ENCODE measurements at regions not wholly inside any gene's neighbourhood (a gene's known extent, or its start where the extent isn't known, plus 50 kb on each side); places are given as distances from the start of the nearest gene placed in this dataset.

DNA sequence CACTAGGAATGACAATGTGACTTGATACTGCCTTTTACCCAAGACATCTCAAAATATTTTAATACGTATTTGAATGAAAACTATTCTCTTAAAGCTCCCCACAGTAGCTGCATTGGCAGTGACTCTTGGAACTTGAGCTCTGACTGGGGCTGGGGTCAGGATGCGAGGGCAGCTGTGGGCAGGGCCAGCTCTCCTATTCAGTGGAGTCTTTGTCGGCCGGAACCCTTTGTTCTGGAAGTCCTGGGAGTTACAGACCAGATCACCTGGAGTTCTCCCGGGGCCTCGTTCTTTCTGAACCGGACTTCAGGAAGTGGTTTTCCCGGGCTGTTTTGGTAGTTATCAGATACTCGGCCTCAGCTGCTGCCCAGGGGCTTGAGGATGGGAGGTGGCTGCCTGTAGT lies 84.9 kb downstream of the NPIPB11 start (continued):
- TF ChIP-seq SP2 (CRISPR knock-in tag; IDR thresholded peaks at IDR 0.05) (no peak), ZSCAN12 (CRISPR knock-in tag; IDR thresholded peaks at IDR 0.05) (no peak), EED (CRISPR knock-in tag; IDR thresholded peaks at IDR 0.05) (no peak), BHLHE40 (IDR thresholded peaks at IDR 0.05; ENCODE audit: low read length) (no peak), KDM4B (CRISPR knock-in tag; IDR thresholded peaks at IDR 0.05) (no peak), ZNF775 (CRISPR knock-in tag; IDR thresholded peaks at IDR 0.05; ENCODE audit: borderline replicate concordance) (no peak), ZNF160 (CRISPR knock-in tag; IDR thresholded peaks at IDR 0.05) (no peak), KMT2A (CRISPR knock-in tag; IDR thresholded peaks at IDR 0.05) (no peak), SIN3B (IDR thresholded peaks at IDR 0.05; ENCODE audit: low read length) (no peak), U2AF1 (optimal IDR thresholded peaks at IDR 0.05; ENCODE audit: low read depth, low read length) (no peak), MBD4 (IDR thresholded peaks at IDR 0.05; ENCODE audit: borderline replicate concordance, low read length) (no peak), DR1 (CRISPR knock-in tag; IDR thresholded peaks at IDR 0.05) (no peak), PCBP1 (IDR thresholded peaks at IDR 0.05; ENCODE audit: borderline replicate concordance, low read depth, low read length) (no peak), ETV5 (CRISPR knock-in tag; IDR thresholded peaks at IDR 0.05; ENCODE audit: borderline replicate concordance) (peak; percentile 81; the same call in 1 of the 2 replicates), ATF7-NPFF (CRISPR knock-in tag; IDR thresholded peaks at IDR 0.05; ENCODE audit: low read depth) (no peak), MAFF (IDR thresholded peaks at IDR 0.05; ENCODE audit: low read depth, low read length) (no peak), STAT5B (CRISPR knock-in tag; IDR thresholded peaks at IDR 0.05) (no peak), HNRNPK (IDR thresholded peaks at IDR 0.05; ENCODE audit: low read depth, low read length, poor library complexity, severe bottlenecking) (no peak)
- TF ChIP-seq, protein P1, sequence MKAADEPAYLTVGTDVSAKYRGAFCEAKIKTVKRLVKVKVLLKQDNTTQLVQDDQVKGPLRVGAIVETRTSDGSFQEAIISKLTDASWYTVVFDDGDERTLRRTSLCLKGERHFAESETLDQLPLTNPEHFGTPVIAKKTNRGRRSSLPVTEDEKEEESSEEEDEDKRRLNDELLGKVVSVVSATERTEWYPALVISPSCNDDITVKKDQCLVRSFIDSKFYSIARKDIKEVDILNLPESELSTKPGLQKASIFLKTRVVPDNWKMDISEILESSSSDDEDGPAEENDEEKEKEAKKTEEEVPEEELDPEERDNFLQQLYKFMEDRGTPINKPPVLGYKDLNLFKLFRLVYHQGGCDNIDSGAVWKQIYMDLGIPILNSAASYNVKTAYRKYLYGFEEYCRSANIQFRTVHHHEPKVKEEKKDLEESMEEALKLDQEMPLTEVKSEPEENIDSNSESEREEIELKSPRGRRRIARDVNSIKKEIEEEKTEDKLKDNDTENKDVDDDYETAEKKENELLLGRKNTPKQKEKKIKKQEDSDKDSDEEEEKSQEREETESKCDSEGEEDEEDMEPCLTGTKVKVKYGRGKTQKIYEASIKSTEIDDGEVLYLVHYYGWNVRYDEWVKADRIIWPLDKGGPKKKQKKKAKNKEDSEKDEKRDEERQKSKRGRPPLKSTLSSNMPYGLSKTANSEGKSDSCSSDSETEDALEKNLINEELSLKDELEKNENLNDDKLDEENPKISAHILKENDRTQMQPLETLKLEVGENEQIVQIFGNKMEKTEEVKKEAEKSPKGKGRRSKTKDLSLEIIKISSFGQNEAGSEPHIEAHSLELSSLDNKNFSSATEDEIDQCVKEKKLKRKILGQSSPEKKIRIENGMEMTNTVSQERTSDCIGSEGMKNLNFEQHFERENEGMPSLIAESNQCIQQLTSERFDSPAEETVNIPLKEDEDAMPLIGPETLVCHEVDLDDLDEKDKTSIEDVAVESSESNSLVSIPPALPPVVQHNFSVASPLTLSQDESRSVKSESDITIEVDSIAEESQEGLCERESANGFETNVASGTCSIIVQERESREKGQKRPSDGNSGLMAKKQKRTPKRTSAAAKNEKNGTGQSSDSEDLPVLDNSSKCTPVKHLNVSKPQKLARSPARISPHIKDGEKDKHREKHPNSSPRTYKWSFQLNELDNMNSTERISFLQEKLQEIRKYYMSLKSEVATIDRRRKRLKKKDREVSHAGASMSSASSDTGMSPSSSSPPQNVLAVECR (CRISPR knock-in tag; IDR thresholded peaks at IDR 0.05; ENCODE audit: borderline replicate concordance), result no peak; the same call in 1 of the 2 replicates
- TF ChIP-seq, protein P2, sequence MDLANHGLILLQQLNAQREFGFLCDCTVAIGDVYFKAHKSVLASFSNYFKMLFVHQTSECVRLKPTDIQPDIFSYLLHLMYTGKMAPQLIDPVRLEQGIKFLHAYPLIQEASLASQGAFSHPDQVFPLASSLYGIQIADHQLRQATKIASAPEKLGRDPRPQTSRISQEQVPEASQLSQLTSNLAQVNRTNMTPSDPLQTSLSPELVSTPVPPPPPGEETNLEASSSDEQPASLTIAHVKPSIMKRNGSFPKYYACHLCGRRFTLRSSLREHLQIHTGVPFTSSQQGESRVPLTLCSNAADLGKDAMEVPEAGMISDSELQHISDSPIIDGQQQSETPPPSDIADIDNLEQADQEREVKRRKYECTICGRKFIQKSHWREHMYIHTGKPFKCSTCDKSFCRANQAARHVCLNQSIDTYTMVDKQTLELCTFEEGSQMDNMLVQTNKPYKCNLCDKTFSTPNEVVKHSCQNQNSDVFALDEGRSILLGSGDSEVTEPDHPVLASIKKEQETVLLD (CRISPR knock-in tag; IDR thresholded peaks at IDR 0.05; ENCODE audit: low read depth), result no peak
- TF ChIP-seq, protein P3, sequence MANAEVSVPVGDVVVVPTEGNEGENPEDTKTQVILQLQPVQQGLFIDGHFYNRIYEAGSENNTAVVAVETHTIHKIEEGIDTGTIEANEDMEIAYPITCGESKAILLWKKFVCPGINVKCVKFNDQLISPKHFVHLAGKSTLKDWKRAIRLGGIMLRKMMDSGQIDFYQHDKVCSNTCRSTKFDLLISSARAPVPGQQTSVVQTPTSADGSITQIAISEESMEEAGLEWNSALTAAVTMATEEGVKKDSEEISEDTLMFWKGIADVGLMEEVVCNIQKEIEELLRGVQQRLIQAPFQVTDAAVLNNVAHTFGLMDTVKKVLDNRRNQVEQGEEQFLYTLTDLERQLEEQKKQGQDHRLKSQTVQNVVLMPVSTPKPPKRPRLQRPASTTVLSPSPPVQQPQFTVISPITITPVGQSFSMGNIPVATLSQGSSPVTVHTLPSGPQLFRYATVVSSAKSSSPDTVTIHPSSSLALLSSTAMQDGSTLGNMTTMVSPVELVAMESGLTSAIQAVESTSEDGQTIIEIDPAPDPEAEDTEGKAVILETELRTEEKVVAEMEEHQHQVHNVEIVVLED (CRISPR knock-in tag; IDR thresholded peaks at IDR 0.05; ENCODE audit: borderline replicate concordance), result no peak
- TF ChIP-seq, protein P4, sequence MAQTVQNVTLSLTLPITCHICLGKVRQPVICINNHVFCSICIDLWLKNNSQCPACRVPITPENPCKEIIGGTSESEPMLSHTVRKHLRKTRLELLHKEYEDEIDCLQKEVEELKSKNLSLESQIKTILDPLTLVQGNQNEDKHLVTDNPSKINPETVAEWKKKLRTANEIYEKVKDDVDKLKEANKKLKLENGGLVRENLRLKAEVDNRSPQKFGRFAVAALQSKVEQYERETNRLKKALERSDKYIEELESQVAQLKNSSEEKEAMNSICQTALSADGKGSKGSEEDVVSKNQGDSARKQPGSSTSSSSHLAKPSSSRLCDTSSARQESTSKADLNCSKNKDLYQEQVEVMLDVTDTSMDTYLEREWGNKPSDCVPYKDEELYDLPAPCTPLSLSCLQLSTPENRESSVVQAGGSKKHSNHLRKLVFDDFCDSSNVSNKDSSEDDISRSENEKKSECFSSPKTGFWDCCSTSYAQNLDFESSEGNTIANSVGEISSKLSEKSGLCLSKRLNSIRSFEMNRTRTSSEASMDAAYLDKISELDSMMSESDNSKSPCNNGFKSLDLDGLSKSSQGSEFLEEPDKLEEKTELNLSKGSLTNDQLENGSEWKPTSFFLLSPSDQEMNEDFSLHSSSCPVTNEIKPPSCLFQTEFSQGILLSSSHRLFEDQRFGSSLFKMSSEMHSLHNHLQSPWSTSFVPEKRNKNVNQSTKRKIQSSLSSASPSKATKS (CRISPR knock-in tag; IDR thresholded peaks at IDR 0.05), result no peak
- TF ChIP-seq, protein P5, sequence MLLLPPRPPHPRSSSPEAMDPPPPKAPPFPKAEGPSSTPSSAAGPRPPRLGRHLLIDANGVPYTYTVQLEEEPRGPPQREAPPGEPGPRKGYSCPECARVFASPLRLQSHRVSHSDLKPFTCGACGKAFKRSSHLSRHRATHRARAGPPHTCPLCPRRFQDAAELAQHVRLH (CRISPR knock-in tag; IDR thresholded peaks at IDR 0.05; ENCODE audit: borderline replicate concordance, low read depth), result no peak

Data from HepG2 (cell line).